Tibial nerve (tissue), 4 donors: ENCODE measurements at regions not wholly inside any gene's neighbourhood (a gene's known extent, or its start where the extent isn't known, plus 50 kb on each side); places are given as distances from the start of the nearest gene placed in this dataset.

Source experiments
- DNase-seq, 2 donors: peaks; one replicate each; pipeline ENCODE4 v3.0.0-alpha.2; 2019; ENCODE audit warnings: low spot score in 2 of 2
- H3K27ac ChIP-seq, 4 donors: fragments of 200-600 bp; sonication (generic) in 3 of 4; one replicate each; pipeline ENCODE4 v1.5.1; 2017 to 2019; ENCODE audit warnings: mild to moderate bottlenecking in 1 of 4
- H3K27me3 ChIP-seq, 2 donors: fragments of 200-600 bp; sonication (generic) in 1 of 2; one replicate each; pipeline versions ENCODE4 v1.5.1 to v1.6.0; 2017 to 2019
- H3K36me3 ChIP-seq, 3 donors: fragments of 200-600 bp; sonication (generic); one replicate each; pipeline ENCODE4 v1.5.1; 2018 to 2019
- H3K4me1 ChIP-seq, 4 donors: fragments of 200-600 bp; sonication (generic) in 3 of 4; one replicate each; pipeline ENCODE4 v1.5.1; 2017 to 2019
- H3K4me3 ChIP-seq, 4 donors: fragments of 200-600 bp; sonication (generic) in 3 of 4; one replicate each; pipeline ENCODE4 v1.5.1; 2017 to 2019; ENCODE audit warnings: mild to moderate bottlenecking in 1 of 4, moderate library complexity in 1 of 4
- H3K9me3 ChIP-seq, 4 donors: fragments of 200-600 bp; sonication (generic) in 3 of 4; one replicate each; pipeline ENCODE4 v1.5.1; 2017 to 2019
- EP300 ChIP-seq, 2 donors: sonication (generic); formaldehyde crosslinking; IDR thresholded peaks; one replicate each; pipeline ENCODE4 v1.6.1; 2017; ENCODE audit warnings: antibody characterized with exemption in 2 of 2, mild to moderate bottlenecking in 1 of 2
- POLR2A ChIP-seq, 2 donors: fragments of 450-650 bp; IDR thresholded peaks; one replicate each; pipeline ENCODE4 v1.6.1; 2017; ENCODE audit warnings: antibody characterized with exemption in 2 of 2, mild to moderate bottlenecking in 2 of 2, moderate library complexity in 2 of 2
- WGBS, 2 donors: methylation state at CpG; one replicate each; pipeline ENCODE4 v1.1.5; 2018; 5-methylcytosine and 5-hydroxymethylcytosine counted together
- TF ChIP-seq, protein P1 (sequence below), 5 experiments: fragments of 200-600 bp in 3 of 5; fragments of 450-650 bp in 2 of 5; sonication (generic) in 3 of 5; IDR thresholded peaks; one replicate each; pipeline ENCODE4 v1.5.1; 2016 to 2019; ENCODE audit warnings: antibody characterized with exemption in 5 of 5, mild to moderate bottlenecking in 3 of 5, moderate library complexity in 2 of 5

DNA sequence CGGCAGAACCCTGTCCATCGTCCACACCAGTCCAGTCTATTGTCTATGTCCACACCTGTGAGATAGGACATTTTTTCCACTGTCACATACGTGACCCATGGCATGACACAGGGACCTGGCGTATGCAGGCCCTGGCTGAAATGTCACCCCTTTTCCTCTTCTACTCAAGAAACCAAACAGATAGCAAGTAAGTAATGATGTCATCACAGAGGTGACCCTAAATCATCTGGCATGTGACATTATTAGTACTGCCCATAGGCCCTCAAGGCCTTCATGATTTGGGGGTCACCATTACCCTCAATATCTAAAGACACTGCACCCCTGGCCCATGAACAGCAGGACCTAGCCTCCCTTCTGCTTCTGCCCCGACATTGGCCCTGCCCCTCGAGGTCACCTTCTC lies 88.3 kb downstream of the LHX2 start:
- no peaks in the 10 kb centered on the region for H3K9me3 ChIP-seq
- no peak for DNase-seq
- no peaks in the 10 kb centered on the region for H3K4me1 ChIP-seq
- TF ChIP-seq POLR2A (IDR thresholded peaks at IDR 0.05): no peak
- TF ChIP-seq, protein P1, sequence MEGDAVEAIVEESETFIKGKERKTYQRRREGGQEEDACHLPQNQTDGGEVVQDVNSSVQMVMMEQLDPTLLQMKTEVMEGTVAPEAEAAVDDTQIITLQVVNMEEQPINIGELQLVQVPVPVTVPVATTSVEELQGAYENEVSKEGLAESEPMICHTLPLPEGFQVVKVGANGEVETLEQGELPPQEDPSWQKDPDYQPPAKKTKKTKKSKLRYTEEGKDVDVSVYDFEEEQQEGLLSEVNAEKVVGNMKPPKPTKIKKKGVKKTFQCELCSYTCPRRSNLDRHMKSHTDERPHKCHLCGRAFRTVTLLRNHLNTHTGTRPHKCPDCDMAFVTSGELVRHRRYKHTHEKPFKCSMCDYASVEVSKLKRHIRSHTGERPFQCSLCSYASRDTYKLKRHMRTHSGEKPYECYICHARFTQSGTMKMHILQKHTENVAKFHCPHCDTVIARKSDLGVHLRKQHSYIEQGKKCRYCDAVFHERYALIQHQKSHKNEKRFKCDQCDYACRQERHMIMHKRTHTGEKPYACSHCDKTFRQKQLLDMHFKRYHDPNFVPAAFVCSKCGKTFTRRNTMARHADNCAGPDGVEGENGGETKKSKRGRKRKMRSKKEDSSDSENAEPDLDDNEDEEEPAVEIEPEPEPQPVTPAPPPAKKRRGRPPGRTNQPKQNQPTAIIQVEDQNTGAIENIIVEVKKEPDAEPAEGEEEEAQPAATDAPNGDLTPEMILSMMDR (IDR thresholded peaks at IDR 0.05): no peak
- TF ChIP-seq EP300 (IDR thresholded peaks at IDR 0.05): no peak
- no peak overlapping the region for H3K4me3 ChIP-seq
- H3K36me3 ChIP-seq: no peaks in the 10 kb centered on the region
- H3K27me3 ChIP-seq: peaks cover 0 to 13% of the 10 kb centered on the region in 2 donors
- 86 to 90% methylated on average over 6 of the region's 6 CpGs for WGBS, 2 donors
- H3K27ac ChIP-seq: no peak overlapping the region

DNA sequence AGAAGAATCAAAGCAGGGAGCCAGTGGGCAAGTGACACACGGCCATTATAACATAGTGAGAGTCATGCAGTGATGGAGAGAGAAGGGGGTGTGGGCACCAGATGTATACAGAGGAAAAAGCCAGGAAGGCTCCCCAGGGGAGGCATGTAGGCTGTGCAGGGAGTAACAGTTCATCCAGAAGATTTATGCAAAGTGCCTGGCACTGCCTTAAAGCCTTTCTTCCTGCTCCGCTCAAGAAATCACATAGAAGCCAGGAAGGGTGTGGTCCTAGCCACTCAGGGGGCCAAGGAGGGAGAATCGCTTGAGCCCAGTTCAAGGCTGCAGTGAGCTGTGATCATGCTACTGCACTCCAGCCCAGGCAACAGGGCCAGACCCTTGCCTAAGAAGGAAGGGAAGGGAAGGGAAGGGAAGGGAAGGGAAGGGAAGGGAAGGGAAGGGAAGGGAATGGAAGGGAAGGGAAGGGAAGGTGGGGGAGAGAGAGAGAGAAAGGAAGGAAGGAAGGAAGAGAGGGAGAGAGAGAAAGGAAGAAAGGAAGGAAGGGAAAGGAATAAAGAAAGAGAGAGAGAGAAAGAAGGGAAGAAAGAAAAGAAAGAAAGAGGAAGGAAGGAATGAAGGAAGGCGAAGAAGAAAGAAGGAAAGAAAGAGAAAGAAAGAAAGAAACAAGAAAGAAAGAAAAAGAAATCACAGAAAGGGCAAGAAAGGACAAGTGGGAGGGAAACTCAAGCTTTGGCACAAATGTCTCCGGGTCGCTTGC lies 89.8 kb downstream of the LHX2 start:
- TF ChIP-seq, protein P1 (IDR thresholded peaks at IDR 0.05): no peak
- TF ChIP-seq POLR2A (IDR thresholded peaks at IDR 0.05): no peak
- no peak for TF ChIP-seq EP300 (IDR thresholded peaks at IDR 0.05)
- H3K4me3 ChIP-seq: no peak overlapping the region
- no peak overlapping the region for H3K27ac ChIP-seq
- DNase-seq: no peak
- no peaks in the 10 kb centered on the region for H3K36me3 ChIP-seq
- H3K4me1 ChIP-seq: no peaks in the 10 kb centered on the region
- H3K9me3 ChIP-seq: no peaks in the 10 kb centered on the region
- 51 to 55% methylated on average over 6 of the region's 6 CpGs for whole genome bisulfite sequencing, 2 donors
- peaks cover 0 to 13% of the 10 kb centered on the region in 2 donors for H3K27me3 ChIP-seq

DNA sequence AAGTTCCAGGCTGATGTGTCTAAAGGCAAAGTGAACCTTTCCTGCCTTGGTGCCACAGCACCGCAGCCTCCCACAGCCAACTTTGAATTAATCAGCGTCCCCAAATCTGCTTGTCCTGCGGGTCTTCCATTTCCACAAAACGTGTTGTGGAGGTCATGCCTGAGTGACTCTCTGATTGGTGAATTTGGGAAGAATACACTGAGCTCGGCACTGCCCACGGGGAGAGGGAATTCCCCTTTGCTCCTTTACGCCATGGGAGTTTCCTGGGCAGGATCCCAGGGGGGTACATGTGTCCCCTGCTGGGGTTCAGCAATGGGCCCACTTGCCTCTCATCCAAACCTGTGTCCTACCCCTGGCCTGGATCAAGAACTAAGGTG lies 90.4 kb downstream of the LHX2 start:
- WGBS, 2 donors: 42 to 55% methylated on average over 7 of the region's 7 CpGs

DNA sequence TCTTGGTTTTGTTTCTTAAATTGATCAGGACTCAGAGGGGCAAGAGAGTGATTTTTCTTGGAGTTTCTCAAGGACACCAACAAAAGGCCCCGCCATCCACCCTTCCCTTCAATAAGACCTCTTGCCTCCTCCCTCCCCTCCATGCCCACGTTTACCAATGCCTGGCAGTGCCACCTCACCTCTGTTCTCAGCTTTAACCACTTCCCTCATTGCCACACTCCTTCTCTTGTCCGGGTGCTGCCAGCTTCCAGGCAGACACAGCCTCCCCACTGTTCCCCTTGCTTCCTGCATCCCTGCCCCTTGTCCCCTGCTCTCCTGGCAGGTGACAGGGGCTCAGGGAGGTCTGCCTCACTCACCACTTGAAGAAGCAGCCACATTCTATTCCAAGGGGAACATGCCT lies 90.8 kb downstream of the LHX2 start:
- Histone ChIP-seq H3K27me3 (peaks cover 0 to 11% of the 10 kb centered on the region in 2 donors), H3K27ac (no peak overlapping the region), H3K4me3 (no peak overlapping the region), H3K4me1 (no peaks in the 10 kb centered on the region), H3K9me3 (no peaks in the 10 kb centered on the region), H3K36me3 (no peaks in the 10 kb centered on the region)
- WGBS, 2 donors: 43 to 45% methylated on average over 3 of the region's 3 CpGs
- no peak for TF ChIP-seq POLR2A (IDR thresholded peaks at IDR 0.05)
- TF ChIP-seq, protein P1 (IDR thresholded peaks at IDR 0.05): no peak
- no peak for TF ChIP-seq EP300 (IDR thresholded peaks at IDR 0.05)
- DNase-seq: no peak

More for the DNA sequence above, 90.4 kb downstream of the LHX2 start:
- peaks cover 0 to 13% of the 10 kb centered on the region in 2 donors for H3K27me3 ChIP-seq
- no peak overlapping the region for H3K27ac ChIP-seq
- H3K36me3 ChIP-seq: no peaks in the 10 kb centered on the region
- H3K9me3 ChIP-seq: no peaks in the 10 kb centered on the region
- H3K4me3 ChIP-seq: no peak overlapping the region
- H3K4me1 ChIP-seq: no peaks in the 10 kb centered on the region
- no peak for DNase-seq
- TF ChIP-seq POLR2A (IDR thresholded peaks at IDR 0.05): no peak
- TF ChIP-seq, protein P1 (IDR thresholded peaks at IDR 0.05): no peak
- no peak for TF ChIP-seq EP300 (IDR thresholded peaks at IDR 0.05)

DNA sequence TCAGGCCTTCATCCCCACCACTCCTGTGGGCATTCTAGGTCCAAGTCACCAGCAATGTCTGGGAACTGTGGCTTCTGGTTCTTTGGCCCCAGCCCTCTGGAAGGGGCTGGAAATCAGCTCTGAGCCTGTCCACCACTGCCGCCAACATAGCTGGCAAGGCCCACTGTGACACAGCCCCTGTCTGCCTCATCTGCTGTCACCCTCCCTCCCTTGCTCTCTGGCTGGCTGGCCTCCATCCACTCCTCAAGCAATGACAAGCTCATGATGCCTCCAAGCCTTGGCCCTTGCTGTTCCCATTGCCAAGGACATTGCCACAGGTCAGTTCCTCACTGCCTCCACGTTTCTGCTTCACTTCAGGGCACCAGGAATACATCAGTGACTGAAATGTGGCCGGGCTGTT lies 93.7 kb downstream of the LHX2 start:
- TF ChIP-seq EP300 (IDR thresholded peaks at IDR 0.05) (no peak), POLR2A (IDR thresholded peaks at IDR 0.05) (no peak)
- TF ChIP-seq, protein P1 (IDR thresholded peaks at IDR 0.05): no peak
- no peaks in the 10 kb centered on the region for H3K36me3 ChIP-seq
- WGBS, 2 donors: 74 to 87% methylated on average over 3 of the region's 3 CpGs
- H3K9me3 ChIP-seq: no peaks in the 10 kb centered on the region
- H3K27me3 ChIP-seq: no peaks in the 10 kb centered on the region
- no peak overlapping the region for H3K27ac ChIP-seq
- no peak overlapping the region for H3K4me3 ChIP-seq
- no peaks in the 10 kb centered on the region for H3K4me1 ChIP-seq
- DNase-seq: no peak
